HepG2 (cell line): ENCODE measurements at regions not wholly inside any gene's neighbourhood (a gene's known extent, or its start where the extent isn't known, plus 50 kb on each side); places are given as distances from the start of the nearest gene placed in this dataset.

Experiments used
- ATF1 ChIP-seq: IDR thresholded peaks from 2 replicates; pipeline ENCODE4 v1.6.1; 2016; ENCODE audit warnings: mild to moderate bottlenecking, control low read depth
- FOSL1 ChIP-seq: sonication (generic); formaldehyde crosslinking; IDR thresholded peaks from 2 replicates; pipeline ENCODE4 v1.9.0; 2021; ENCODE audit warnings: missing genetic modification reagents, borderline replicate concordance
- FOSL2 ChIP-seq: sonication (generic); formaldehyde crosslinking; IDR thresholded peaks from 2 replicates; pipeline ENCODE4 v1.4.0; 2020; ENCODE audit warnings: missing genetic modification reagents
- HNF4G ChIP-seq, 2 experiments: sonication (generic) in 1 of 2; formaldehyde crosslinking in 1 of 2; IDR thresholded peaks; 2 replicates each; pipeline versions ENCODE4 v1.4.0 to v1.6.1; 2011 to 2020; ENCODE audit warnings: borderline replicate concordance in 2 of 2, low read depth in 2 of 2, mild to moderate bottlenecking in 2 of 2, low read length in 1 of 2, missing genetic modification reagents in 1 of 2, moderate library complexity in 1 of 2
- MAFF ChIP-seq: IDR thresholded peaks from 2 replicates; pipeline ENCODE4 v1.6.1; 2011; ENCODE audit warnings: low read depth, low read length, improper control_type of control experiment
- MAZ ChIP-seq, 2 experiments: sonication (generic) in 1 of 2; formaldehyde crosslinking in 1 of 2; IDR thresholded peaks; 2 replicates each; pipeline versions ENCODE4 v1.5.0 to v1.6.1; 2012 to 2020; ENCODE audit warnings: low read depth in 2 of 2, mild to moderate bottlenecking in 2 of 2, borderline replicate concordance in 1 of 2, improper control_type of control experiment in 1 of 2, low read length in 1 of 2, missing genetic modification reagents in 1 of 2, moderate library complexity in 1 of 2
- MEIS2 ChIP-seq: sonication (generic); formaldehyde crosslinking; IDR thresholded peaks from 2 replicates; pipeline ENCODE4 v1.9.0; 2021; ENCODE audit warnings: mild to moderate bottlenecking, missing genetic modification reagents
- ZNF550 ChIP-seq: sonication (generic); formaldehyde crosslinking; IDR thresholded peaks from 2 replicates; pipeline ENCODE4 v1.4.0; 2020; ENCODE audit warnings: mild to moderate bottlenecking, missing genetic modification reagents, borderline replicate concordance
- ZNF737 ChIP-seq: sonication (generic); formaldehyde crosslinking; IDR thresholded peaks from 2 replicates; pipeline ENCODE4 v1.5.0; 2020; ENCODE audit warnings: missing genetic modification reagents, mild to moderate bottlenecking, borderline replicate concordance
- TF ChIP-seq, protein P1 (sequence below): IDR thresholded peaks from 2 replicates; pipeline ENCODE4 v1.4.0; 2020; ENCODE audit warnings: mild to moderate bottlenecking, missing genetic modification reagents
- TF ChIP-seq, protein P2 (sequence below): sonication (generic); formaldehyde crosslinking; IDR thresholded peaks from 2 replicates; pipeline ENCODE4 v1.4.0; 2020; ENCODE audit warnings: missing genetic modification reagents
- TF ChIP-seq, protein P3 (sequence below): sonication (generic); formaldehyde crosslinking; IDR thresholded peaks from 2 replicates; pipeline ENCODE4 v1.9.0; 2021; ENCODE audit warnings: missing genetic modification reagents, borderline replicate concordance
- TF ChIP-seq, protein P4 (sequence below): sonication (generic); formaldehyde crosslinking; IDR thresholded peaks from 2 replicates; pipeline ENCODE4 v1.5.0; 2020; ENCODE audit warnings: mild to moderate bottlenecking, missing genetic modification reagents

DNA sequence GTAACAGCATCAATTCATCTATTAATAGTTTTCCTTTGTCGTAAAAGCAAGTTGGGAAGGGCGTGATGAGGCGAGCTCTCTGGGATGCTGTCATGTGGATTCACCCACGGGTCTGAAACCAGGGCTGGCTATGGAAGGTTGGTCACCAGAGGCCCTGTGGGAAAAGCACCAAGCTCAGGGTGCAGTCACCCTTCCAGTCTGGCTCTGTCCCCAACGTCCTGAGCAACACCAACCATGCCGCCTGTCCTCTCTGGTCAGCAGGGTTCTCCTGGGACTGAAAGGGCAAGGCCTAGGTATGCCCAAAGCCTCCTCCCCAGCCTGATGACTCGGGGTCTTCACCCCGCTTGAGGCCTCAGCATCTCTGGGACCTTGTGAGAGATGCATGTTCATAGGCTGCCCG, 97.2 kb upstream of the MSX1 start (continued):
- TF ChIP-seq, protein P1, sequence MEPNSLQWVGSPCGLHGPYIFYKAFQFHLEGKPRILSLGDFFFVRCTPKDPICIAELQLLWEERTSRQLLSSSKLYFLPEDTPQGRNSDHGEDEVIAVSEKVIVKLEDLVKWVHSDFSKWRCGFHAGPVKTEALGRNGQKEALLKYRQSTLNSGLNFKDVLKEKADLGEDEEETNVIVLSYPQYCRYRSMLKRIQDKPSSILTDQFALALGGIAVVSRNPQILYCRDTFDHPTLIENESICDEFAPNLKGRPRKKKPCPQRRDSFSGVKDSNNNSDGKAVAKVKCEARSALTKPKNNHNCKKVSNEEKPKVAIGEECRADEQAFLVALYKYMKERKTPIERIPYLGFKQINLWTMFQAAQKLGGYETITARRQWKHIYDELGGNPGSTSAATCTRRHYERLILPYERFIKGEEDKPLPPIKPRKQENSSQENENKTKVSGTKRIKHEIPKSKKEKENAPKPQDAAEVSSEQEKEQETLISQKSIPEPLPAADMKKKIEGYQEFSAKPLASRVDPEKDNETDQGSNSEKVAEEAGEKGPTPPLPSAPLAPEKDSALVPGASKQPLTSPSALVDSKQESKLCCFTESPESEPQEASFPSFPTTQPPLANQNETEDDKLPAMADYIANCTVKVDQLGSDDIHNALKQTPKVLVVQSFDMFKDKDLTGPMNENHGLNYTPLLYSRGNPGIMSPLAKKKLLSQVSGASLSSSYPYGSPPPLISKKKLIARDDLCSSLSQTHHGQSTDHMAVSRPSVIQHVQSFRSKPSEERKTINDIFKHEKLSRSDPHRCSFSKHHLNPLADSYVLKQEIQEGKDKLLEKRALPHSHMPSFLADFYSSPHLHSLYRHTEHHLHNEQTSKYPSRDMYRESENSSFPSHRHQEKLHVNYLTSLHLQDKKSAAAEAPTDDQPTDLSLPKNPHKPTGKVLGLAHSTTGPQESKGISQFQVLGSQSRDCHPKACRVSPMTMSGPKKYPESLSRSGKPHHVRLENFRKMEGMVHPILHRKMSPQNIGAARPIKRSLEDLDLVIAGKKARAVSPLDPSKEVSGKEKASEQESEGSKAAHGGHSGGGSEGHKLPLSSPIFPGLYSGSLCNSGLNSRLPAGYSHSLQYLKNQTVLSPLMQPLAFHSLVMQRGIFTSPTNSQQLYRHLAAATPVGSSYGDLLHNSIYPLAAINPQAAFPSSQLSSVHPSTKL (CRISPR knock-in tag) = no peak
- TF ChIP-seq ZNF550 = no peak
- TF ChIP-seq, protein P2, sequence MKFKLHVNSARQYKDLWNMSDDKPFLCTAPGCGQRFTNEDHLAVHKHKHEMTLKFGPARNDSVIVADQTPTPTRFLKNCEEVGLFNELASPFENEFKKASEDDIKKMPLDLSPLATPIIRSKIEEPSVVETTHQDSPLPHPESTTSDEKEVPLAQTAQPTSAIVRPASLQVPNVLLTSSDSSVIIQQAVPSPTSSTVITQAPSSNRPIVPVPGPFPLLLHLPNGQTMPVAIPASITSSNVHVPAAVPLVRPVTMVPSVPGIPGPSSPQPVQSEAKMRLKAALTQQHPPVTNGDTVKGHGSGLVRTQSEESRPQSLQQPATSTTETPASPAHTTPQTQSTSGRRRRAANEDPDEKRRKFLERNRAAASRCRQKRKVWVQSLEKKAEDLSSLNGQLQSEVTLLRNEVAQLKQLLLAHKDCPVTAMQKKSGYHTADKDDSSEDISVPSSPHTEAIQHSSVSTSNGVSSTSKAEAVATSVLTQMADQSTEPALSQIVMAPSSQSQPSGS (CRISPR knock-in tag) = no peak
- no peak for TF ChIP-seq FOSL2 (CRISPR knock-in tag)
- no peak for TF ChIP-seq ATF1 (CRISPR knock-in tag)
- no peak for TF ChIP-seq FOSL1 (CRISPR knock-in tag)
- TF ChIP-seq ZNF737 (CRISPR knock-in tag) = no peak
- no peak for TF ChIP-seq HNF4G (IDR thresholded peaks at IDR 0.05; ENCODE audit: borderline replicate concordance, low read depth, low read length)
- TF ChIP-seq HNF4G (CRISPR knock-in tag; IDR thresholded peaks at IDR 0.05; ENCODE audit: borderline replicate concordance, low read depth) = no peak
- TF ChIP-seq, protein P3, sequence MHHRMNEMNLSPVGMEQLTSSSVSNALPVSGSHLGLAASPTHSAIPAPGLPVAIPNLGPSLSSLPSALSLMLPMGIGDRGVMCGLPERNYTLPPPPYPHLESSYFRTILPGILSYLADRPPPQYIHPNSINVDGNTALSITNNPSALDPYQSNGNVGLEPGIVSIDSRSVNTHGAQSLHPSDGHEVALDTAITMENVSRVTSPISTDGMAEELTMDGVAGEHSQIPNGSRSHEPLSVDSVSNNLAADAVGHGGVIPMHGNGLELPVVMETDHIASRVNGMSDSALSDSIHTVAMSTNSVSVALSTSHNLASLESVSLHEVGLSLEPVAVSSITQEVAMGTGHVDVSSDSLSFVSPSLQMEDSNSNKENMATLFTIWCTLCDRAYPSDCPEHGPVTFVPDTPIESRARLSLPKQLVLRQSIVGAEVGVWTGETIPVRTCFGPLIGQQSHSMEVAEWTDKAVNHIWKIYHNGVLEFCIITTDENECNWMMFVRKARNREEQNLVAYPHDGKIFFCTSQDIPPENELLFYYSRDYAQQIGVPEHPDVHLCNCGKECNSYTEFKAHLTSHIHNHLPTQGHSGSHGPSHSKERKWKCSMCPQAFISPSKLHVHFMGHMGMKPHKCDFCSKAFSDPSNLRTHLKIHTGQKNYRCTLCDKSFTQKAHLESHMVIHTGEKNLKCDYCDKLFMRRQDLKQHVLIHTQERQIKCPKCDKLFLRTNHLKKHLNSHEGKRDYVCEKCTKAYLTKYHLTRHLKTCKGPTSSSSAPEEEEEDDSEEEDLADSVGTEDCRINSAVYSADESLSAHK (CRISPR knock-in tag) = no peak
- TF ChIP-seq, protein P4, sequence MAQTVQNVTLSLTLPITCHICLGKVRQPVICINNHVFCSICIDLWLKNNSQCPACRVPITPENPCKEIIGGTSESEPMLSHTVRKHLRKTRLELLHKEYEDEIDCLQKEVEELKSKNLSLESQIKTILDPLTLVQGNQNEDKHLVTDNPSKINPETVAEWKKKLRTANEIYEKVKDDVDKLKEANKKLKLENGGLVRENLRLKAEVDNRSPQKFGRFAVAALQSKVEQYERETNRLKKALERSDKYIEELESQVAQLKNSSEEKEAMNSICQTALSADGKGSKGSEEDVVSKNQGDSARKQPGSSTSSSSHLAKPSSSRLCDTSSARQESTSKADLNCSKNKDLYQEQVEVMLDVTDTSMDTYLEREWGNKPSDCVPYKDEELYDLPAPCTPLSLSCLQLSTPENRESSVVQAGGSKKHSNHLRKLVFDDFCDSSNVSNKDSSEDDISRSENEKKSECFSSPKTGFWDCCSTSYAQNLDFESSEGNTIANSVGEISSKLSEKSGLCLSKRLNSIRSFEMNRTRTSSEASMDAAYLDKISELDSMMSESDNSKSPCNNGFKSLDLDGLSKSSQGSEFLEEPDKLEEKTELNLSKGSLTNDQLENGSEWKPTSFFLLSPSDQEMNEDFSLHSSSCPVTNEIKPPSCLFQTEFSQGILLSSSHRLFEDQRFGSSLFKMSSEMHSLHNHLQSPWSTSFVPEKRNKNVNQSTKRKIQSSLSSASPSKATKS (CRISPR knock-in tag) = no peak
- no peak for TF ChIP-seq MAZ (IDR thresholded peaks at IDR 0.05; ENCODE audit: borderline replicate concordance, low read depth, low read length)
- TF ChIP-seq MAZ (CRISPR knock-in tag; IDR thresholded peaks at IDR 0.05; ENCODE audit: low read depth) = no peak
- no peak for TF ChIP-seq MEIS2
- no peak for TF ChIP-seq MAFF
